NT2/D1 (cell line): ENCODE measurements at regions not wholly inside any gene's neighbourhood (a gene's known extent, or its start where the extent isn't known, plus 50 kb on each side); places are given as distances from the start of the nearest gene placed in this dataset.

Source experiments
- SUZ12 ChIP-seq: IDR thresholded peaks from 2 replicates; pipeline ENCODE4 v1.6.1; 2011; ENCODE audit not compliant: insufficient read length, insufficient read depth; ENCODE audit errors: extremely low read depth
- YY1 ChIP-seq: IDR thresholded peaks from 2 replicates; pipeline ENCODE4 v1.6.1; 2011; ENCODE audit not compliant: insufficient read length, insufficient read depth
- ZNF274 ChIP-seq: IDR thresholded peaks from 2 replicates; pipeline ENCODE4 v1.6.1; 2011; ENCODE audit warnings: mild to moderate bottlenecking, low read depth, low read length

DNA sequence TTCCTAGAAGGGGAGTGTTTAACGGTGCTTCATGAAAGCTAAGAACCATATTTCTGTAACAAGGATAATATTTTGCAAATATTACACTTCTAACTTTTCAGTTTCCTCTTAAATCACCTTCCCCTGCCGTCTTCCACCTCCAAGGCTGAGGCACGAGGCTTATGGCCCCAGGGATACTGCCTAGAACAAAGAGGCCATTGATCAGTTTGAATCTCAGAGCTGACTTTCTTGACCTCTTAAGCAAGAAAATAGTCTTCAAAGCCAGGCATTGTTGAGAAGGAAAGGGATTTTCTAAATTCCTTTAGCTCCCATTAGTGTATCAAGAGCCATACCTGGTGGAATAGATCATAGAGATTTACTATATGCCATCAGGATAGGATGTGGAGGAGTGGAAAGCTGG lies 566.2 kb downstream of the BNC2 start:
- TF ChIP-seq ZNF274: no peak
- TF ChIP-seq YY1: no peak
- TF ChIP-seq SUZ12: no peak
